GM12878 (cell line): ENCODE measurements at regions not wholly inside any gene's neighbourhood (a gene's known extent, or its start where the extent isn't known, plus 50 kb on each side); places are given as distances from the start of the nearest gene placed in this dataset.

Experiments used
- CHD4 ChIP-seq: fragments of 200-600 bp; sonication (generic); IDR thresholded peaks from 2 replicates; pipeline ENCODE4 v1.6.1; 2016; ENCODE audit warnings: mild to moderate bottlenecking
- CTCF ChIP-seq, 3 experiments: IDR thresholded peaks in 2 of 3; conservative IDR thresholded peaks in 1 of 3; 2 replicates each; pipeline ENCODE4 v1.5.1; 2011; ENCODE audit warnings: low read depth in 3 of 3, low read length in 3 of 3, mild to moderate bottlenecking in 3 of 3, control low read depth in 2 of 3, moderate library complexity in 2 of 3, inconsistent platforms in 1 of 3, mixed read lengths in 1 of 3; ENCODE audit not compliant: control insufficient read depth in 2 of 3, insufficient read depth in 1 of 3; ENCODE audit errors: extremely low read depth in 1 of 3
- EGR1 ChIP-seq, 2 experiments: IDR thresholded peaks; 1 replicate in 1 of 2; 2 replicates in 1 of 2; pipeline ENCODE4 v1.6.1; 2011 to 2012; ENCODE audit warnings: low read depth in 2 of 2, low read length in 2 of 2, borderline replicate concordance in 1 of 2, mild to moderate bottlenecking in 1 of 2, moderate library complexity in 1 of 2
- ESRRA ChIP-seq: IDR thresholded peaks from 2 replicates; pipeline ENCODE4 v1.6.1; 2012; ENCODE audit warnings: mild to moderate bottlenecking, low read length, improper control_type of control experiment
- MYC ChIP-seq: IDR thresholded peaks from 2 replicates; pipeline ENCODE4 v1.6.1; 2011; ENCODE audit warnings: mild to moderate bottlenecking, low read length, moderate library complexity, inconsistent platforms; ENCODE audit not compliant: insufficient read depth, insufficient replicate concordance, insufficient read length, severe bottlenecking
- PML ChIP-seq: IDR thresholded peaks from 2 replicates; pipeline ENCODE4 v1.6.1; 2012; ENCODE audit warnings: low read length, inconsistent platforms
- POLR2A ChIP-seq: IDR thresholded peaks from 2 replicates; pipeline ENCODE4 v1.6.1; 2011; ENCODE audit warnings: low read depth, mild to moderate bottlenecking, low read length
- USF2 ChIP-seq: IDR thresholded peaks from 2 replicates; pipeline ENCODE4 v1.6.1; 2011; ENCODE audit warnings: low read depth, low read length, improper control_type of control experiment, borderline replicate concordance
- ZBTB40 ChIP-seq: fragments of 450-650 bp; IDR thresholded peaks from 2 replicates; pipeline ENCODE4 v1.6.1; 2016; ENCODE audit warnings: mild to moderate bottlenecking, moderate library complexity, borderline replicate concordance

- no peak for TF ChIP-seq CHD4
- no peak for TF ChIP-seq EGR1 (IDR thresholded peaks at IDR 0.05; ENCODE audit: borderline replicate concordance in 1 of 2, low read depth in 2 of 2, low read length in 2 of 2)
- no peak for TF ChIP-seq MYC
- no peak for TF ChIP-seq PML
- TF ChIP-seq CTCF (IDR thresholded peaks at IDR 0.05 in 2 of 3, conservative IDR thresholded peaks at IDR 0.05 in 1 of 3; ENCODE audit: control insufficient read depth in 2 of 3, extremely low read depth in 1 of 3, insufficient read depth in 1 of 3, low read depth in 3 of 3, low read length in 3 of 3): no peak
- TF ChIP-seq POLR2A: no peak
- TF ChIP-seq USF2: no peak
- no peak for TF ChIP-seq ZBTB40
- TF ChIP-seq ESRRA: no peak
Measured at GRCh38 chr1:234554218-234554697, 55.7 kb downstream of the IRF2BP2 start.
